Esophagus muscularis mucosa (tissue), 4 donors: ENCODE measurements at regions not wholly inside any gene's neighbourhood (a gene's known extent, or its start where the extent isn't known, plus 50 kb on each side); places are given as distances from the start of the nearest gene placed in this dataset.

Experiments
- CTCF ChIP-seq, 3 experiments: fragments of 200-600 bp in 2 of 3; fragments of 450-650 bp in 1 of 3; sonication (generic) in 2 of 3; IDR thresholded peaks; one replicate each; pipeline ENCODE4 v1.5.1; 2017 to 2019; ENCODE audit warnings: antibody characterized with exemption in 3 of 3, mild to moderate bottlenecking in 2 of 3, moderate library complexity in 1 of 3
- EP300 ChIP-seq: sonication (generic); formaldehyde crosslinking; IDR thresholded peaks from one replicate; pipeline ENCODE4 v1.6.1; 2017; ENCODE audit warnings: antibody characterized with exemption
- POLR2AphosphoS5 ChIP-seq, 2 donors: sonication (generic); formaldehyde crosslinking; IDR thresholded peaks; one replicate each; pipeline ENCODE4 v1.6.1; 2017; ENCODE audit warnings: antibody characterized with exemption in 2 of 2

GRCh38 chr2:128731994-128732650 lies 413.5 kb upstream of the HS6ST1 start:
- TF ChIP-seq CTCF (IDR thresholded peaks at IDR 0.05) (no peak), EP300 (no peak), POLR2AphosphoS5 (IDR thresholded peaks at IDR 0.05) (no peak)
